CD4-positive, alpha-beta T cell treated with Interleukin-12 subunit alpha and Interleukin-12 subunit beta, for 1 hour (primary cell): ENCODE measurements at regions not wholly inside any gene's neighbourhood (a gene's known extent, or its start where the extent isn't known, plus 50 kb on each side); places are given as distances from the start of the nearest gene placed in this dataset.
A peak's percentile ranks its signal among the peaks of the same experiment; 100 is the strongest.
"Not testable (repeated sequence)": the region's sequence is repeated elsewhere in the genome, so short reads cannot be mapped to it uniquely, and the experiment has no call there.

ENCODE experiments used
- DNase-seq: peaks from one replicate; pipeline ENCODE4 v3.0.0-alpha.2; 2020

DNA sequence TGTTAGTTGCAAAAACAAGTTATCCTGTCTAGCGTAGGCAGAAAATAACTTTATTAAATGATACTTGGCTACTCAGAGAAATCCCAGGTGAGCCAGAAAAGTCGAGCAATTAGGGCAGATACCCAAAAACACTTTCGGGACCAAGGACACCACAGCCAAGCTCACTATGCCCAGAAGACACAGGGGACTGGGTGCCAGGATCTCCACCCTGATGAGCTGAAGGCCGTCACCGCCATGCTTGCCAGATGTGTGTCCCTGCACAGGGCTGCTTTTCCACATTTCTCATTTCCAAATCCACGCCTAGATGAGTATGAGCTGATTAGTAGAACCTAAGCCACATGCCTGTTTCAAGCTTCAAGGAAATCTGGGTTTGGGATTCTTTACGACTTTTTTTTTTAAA is 214.0 kb upstream of the SMLR1 start:
- DNase-seq: no peak

DNA sequence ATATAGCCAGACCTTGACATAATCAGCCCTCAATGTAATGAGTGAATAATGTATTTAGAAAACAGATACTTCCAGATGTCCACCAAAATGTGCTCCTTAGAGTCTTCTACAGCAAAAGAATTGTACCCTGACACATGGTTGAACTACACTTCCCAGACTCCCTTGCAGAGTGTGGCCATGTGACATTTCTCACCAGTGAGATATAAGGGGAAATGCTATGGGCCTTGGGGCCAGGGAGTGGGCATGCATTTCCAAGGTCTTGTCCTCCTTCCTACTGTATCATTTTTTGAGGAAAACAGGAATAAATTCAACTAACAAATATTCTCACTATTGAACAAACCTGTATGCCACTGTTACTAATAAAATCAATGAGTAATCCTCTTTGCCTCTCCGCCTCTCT is 211.4 kb upstream of the SMLR1 start:
- no peak for DNase-seq

- no peak for DNase-seq
These were observed 209.5 kb upstream of the SMLR1 start for GRCh38 chr6:130617658-130618057.

DNA sequence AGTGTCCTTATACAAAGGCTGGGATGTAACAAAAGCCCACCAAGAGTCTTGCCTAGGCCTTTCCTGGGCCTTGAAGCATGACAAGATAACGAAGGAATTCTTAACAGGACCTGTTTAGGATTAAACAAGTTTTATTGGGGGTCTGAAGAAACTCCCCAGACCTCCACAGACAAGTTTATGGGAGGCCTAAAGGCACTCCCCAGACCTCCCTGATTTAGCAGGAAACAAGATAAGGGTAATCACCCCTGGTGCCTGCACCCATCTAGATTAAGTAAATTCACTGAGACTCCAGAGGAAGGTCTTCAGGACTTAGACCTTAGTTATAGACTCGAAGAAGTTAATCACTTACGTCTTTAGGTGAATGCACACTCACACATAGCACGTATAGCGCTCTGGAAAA is 208.4 kb upstream of the SMLR1 start:
- not testable (repeated sequence) for DNase-seq

DNA sequence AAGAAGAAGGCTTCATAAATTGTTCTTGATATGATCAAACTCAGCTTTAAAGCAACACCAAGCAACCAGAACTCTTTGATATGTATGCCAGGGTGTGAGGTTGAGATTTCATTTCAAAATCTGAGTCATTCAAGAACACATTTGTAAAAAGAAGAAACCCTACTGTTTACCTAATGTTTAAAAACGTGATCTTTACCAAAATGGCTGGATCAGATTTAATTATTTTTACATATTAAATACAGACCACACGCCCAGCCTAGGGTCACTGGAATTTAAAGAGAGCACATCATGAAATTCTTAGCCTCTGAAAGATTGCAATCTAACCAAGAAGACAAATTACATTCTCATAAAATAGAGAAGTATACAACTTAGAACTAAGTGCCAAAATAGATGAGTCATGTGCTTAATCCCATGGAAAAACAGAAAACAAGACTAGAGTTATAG is 206.8 kb upstream of the SMLR1 start:
- no peak for DNase-seq

DNA sequence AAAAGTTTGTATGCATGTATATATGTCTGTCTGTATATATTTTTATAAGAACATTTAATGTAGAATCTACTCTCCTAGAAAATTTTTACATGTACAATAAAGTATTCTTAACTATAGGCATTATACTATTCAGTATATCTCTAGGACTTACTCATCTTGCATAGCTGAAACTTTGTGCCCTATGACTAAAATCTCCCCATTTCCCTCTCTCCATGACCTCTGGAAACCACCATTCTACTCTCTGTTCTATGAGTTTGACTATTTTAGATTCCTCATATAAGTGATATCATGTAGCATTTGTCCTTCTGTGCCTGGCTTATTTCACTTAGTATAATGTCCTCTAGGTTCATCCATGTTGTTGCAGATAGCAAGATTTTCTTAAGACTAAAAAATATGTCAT is 205.1 kb upstream of the SMLR1 start:
- DNase-seq: no peak

- DNase-seq: no peak
These were observed 203.2 kb upstream of the SMLR1 start for GRCh38 chr6:130624046-130624445.

GRCh38 chr6:130625825-130626527 is 201.2 kb upstream of the SMLR1 start:
- DNase-seq: no peak

GRCh38 chr6:130628862-130629261 is 198.3 kb upstream of the SMLR1 start:
- DNase-seq: no peak

DNA sequence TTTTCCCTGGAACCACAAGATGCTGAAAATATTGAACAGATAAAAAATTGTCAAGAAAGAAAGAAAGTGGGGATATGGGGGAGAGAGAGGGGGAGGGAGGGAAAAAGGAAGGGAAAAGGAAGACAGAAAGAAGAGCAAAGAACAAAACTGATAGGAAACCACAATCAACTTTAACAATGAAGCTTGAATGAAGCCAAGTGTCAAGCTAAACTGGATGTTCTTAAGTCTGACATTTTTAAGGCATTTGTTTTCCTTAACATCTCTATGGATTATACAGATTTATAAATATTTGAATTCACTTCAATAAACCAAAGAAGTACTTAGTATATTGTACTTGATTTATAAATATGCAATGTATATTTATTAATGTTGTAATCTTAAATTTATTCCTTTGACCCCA is 197.6 kb upstream of the SMLR1 start:
- no peak for DNase-seq

GRCh38 chr6:130632277-130632676 is 194.9 kb upstream of the SMLR1 start:
- DNase-seq: no peak

- no peak for DNase-seq
These were observed 194.3 kb upstream of the SMLR1 start for GRCh38 chr6:130632897-130633296.

DNA sequence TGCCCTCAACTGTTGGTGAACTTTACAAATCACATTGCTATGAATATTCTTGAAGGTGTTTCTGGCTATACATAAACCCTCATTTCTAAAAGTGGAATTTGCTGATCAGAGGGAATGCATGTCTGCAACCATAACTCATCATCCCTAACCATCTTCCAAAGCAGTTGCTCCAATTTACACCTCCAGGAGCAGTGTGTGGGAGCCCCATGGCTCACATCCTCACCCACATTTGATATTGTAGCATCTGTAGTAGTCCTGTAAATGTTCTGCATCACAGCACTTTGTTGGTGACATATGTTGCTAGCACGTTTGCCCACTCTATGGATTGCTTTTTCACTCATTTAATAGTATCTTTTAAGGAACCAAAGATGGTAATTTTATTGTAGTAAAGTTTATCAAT is 183.8 kb upstream of the SMLR1 start:
- DNase-seq: no peak

DNA sequence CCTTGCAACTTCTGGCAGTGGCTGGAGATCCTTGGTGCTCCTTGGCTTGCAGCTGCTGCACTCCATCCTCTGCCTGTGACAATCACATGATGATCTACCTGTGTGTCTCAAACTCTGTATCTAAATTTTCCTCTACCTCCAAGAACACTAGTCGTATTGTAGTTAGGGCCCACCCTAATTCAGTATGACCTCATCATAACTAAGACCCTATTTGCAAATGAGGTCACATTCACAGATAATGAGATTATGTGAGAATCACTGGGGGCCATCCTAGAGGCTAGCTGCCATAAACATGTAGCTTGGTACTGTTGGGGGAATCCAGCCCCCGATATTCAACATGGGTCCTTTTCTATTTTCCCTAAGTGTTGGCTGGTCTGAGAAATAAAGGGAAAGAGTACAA is 183.0 kb upstream of the SMLR1 start:
- no peak for DNase-seq

GRCh38 chr6:130644769-130645168 is 182.4 kb upstream of the SMLR1 start:
- not testable (repeated sequence) for DNase-seq

DNA sequence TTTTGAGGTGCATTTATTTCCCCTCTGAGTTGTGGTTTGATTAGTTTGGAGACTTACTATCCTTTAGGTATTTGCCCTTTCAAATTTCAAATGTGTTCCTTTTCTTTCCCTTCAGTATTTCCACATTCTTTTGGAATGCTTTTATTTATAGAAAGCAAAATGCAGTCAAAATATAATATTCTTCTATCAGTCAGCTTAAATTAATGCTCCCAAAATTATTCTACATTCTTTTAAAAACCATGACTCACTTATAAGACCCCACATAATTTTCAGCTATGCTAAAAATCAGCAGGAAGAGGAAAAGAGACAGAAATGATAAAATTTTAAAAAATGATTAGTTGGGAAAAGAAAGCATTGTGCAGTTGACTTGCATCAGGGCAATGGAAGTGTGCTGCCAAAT is 180.0 kb upstream of the SMLR1 start:
- no peak for DNase-seq

GRCh38 chr6:130655586-130655985 is 171.6 kb upstream of the SMLR1 start:
- DNase-seq: no peak

GRCh38 chr6:130661077-130661476 is 166.1 kb upstream of the SMLR1 start:
- DNase-seq: no peak

DNA sequence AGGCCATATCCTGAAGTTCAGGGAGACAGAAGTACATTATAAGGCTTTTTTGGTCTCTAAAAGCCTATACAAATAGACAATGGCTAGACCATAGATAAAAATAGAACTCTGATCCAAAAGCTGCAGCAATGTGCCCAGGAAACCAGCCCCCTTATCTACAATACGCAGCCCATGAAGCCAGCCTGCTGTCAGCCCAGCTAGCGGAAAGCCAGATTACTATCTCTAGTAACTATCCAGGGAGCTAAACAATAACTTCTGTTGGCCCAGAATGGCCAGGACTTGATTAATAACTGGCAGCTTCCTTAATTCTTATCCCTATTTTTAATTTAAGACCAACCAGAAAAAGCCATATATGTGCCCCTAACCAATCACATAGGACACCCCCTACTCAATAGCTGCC is 160.4 kb upstream of the SMLR1 start:
- DNase-seq: no peak

DNA sequence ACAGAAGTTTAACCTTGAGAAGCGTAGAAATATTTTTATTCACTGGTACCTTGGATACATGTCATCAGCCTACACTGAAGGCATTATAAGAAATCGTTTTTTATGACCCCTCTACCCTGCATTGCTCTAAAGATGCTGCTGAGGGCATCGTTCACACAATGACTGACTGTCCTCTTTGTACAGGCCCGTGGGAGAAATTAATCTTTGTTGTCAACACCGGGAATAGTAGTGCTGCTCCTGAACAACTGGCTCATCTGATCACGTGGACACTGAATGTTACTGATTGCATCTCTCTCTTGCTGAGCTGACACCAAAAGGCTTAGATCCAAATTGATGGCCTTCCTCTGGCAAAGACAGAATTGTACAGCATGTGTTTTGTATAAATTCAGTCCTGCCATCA is 157.1 kb upstream of the SMLR1 start:
- DNase-seq: no peak

- DNase-seq: no peak
These were observed 156.1 kb upstream of the SMLR1 start for GRCh38 chr6:130671119-130671518.

DNA sequence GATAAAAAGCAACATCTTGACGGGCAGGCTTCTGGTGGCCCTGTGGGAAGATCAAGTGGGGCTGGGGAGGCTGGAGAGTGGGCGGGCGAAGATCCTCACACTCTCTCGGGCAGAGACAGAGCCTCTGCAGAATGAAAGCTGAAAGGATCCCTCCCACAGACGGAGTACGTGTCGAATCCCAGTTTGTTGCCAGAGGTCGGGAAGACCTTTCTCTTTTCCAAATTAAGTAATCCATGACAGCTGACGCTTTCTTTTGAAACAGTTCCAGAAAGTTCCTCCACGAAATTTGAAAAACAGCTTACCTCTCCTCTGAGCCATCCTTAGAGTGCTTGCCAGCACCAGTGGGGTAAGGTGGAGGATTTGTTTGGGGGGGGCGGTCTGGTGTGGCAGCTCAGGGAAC is 155.6 kb upstream of the SMLR1 start:
- no peak for DNase-seq

DNA sequence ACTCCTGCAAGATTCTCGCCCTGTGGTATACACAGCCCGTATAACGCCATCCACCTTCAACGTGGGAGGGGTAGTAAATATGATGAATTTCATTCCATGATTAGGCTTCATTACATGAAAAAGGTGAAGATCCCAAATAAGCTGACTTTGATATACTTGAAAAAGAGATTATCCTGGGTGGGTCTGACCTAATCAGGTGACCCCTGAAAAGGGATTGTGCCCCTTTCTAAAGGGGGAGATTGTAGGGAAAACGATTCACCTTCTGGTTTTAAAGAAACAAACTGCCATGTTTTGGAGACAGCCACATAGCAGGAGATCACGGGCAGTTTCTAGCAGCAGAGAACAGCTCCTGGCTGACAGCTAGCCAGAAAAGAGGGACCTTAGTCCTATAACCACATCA is 155.1 kb upstream of the SMLR1 start:
- DNase-seq: no peak

GRCh38 chr6:130674604-130675003 is 152.6 kb upstream of the SMLR1 start:
- no peak for DNase-seq

DNA sequence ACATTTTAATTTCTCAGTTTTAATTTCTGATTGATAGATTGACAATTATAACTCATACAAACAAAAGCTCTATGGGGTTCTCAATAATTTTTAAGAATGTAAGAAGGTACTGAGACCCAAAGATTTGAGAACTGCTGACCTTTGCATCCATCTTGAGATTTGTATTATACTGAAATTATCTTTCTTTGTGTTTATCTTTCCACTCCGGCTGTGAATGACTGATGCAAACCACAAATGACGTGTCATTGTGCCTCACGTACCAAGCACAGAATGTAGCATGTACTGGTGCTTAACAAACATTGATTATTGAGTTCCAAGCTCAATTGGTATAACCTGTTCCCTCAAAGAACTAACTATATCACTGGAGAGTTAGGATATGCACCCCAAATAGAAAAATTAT is 152.1 kb upstream of the SMLR1 start:
- DNase-seq: peak; percentile 10
